ENCODE measurements at regions not wholly inside any gene's neighbourhood (a gene's known extent, or its start where the extent isn't known, plus 50 kb on each side); places are given as distances from the start of the nearest gene placed in this dataset.

DNA sequence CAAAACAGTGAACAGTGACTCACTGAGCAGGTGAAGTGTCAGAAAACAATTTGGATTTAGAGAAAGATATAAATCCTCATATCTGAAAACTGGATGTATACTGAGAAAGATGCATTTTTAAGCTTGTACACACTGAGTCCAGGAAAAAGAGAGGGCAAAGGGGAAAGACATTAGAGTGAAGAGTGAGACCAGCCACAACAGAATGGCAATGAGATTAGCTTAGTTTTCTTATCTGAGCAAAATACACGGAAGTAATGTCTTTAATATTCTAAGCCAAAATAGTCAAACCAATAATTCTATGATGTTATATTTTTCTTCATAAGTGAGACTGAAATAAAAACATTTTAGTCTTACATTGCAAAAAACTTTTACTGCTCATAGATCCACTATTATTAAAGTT is 236.0 kb downstream of the SLITRK5 start:
- no peak for TF ChIP-seq ZNF274 (IDR thresholded peaks at IDR 0.05; ENCODE audit: low read depth, low read length)
- TF ChIP-seq YY1 (IDR thresholded peaks at IDR 0.05; ENCODE audit: insufficient read depth, insufficient read length): no peak
